Left lung (tissue), 4 donors: ENCODE measurements at regions not wholly inside any gene's neighbourhood (a gene's known extent, or its start where the extent isn't known, plus 50 kb on each side); places are given as distances from the start of the nearest gene placed in this dataset.

Source experiments
- ATAC-seq: fragments of 200-7000 bp; cut with Tn5 transposase; one replicate; pipeline ENCODE4 v1.9.1; 2020; ENCODE audit warnings: moderate library complexity
- DNase-seq, 4 donors: peaks; one replicate each; pipeline ENCODE4 v3.0.0-alpha.2; 2013 to 2020
- H3K27ac ChIP-seq, 2 donors: fragments of 200-600 bp; sonication (generic) in 1 of 2; one replicate each; pipeline versions ENCODE4 v1.5.0 to v1.8.0; 2020 to 2021
- H3K27me3 ChIP-seq, 2 donors: fragments of 200-600 bp; sonication (generic) in 1 of 2; one replicate each; pipeline versions ENCODE4 v1.5.0 to v1.8.0; 2020 to 2021
- H3K36me3 ChIP-seq, 2 donors: fragments of 200-600 bp; sonication (generic) in 1 of 2; one replicate each; pipeline versions ENCODE4 v1.5.0 to v1.8.0; 2020 to 2021
- H3K4me1 ChIP-seq, 2 donors: fragments of 200-600 bp; one replicate each; pipeline ENCODE4 v1.8.0; 2021
- H3K4me3 ChIP-seq, 2 donors: fragments of 200-600 bp; sonication (generic) in 1 of 2; one replicate each; pipeline versions ENCODE4 v1.5.0 to v1.8.0; 2020 to 2021; ENCODE audit warnings: mild to moderate bottlenecking in 1 of 2
- H3K9me3 ChIP-seq, 2 donors: fragments of 200-600 bp; sonication (generic) in 1 of 2; one replicate each; pipeline versions ENCODE4 v1.5.0 to v1.8.0; 2020 to 2021
- CTCF ChIP-seq, 2 donors: fragments of 200-600 bp; sonication (generic) in 1 of 2; IDR thresholded peaks; one replicate each; pipeline versions ENCODE4 v1.5.0 to v1.8.0; 2021; ENCODE audit warnings: antibody characterized with exemption in 2 of 2
- intact Hi-C, 2 donors: fragments of 100-400 bp; cut with DNase I; formaldehyde crosslinking; loops; one replicate each; pipeline versions ENCODE4 v1.11.2 to v1.14.2; 2022
- donor health status: DM: no; HTN: yes; CAD: no.
- donor health status: DM: no; HTN: no; CAD: no.

DNA sequence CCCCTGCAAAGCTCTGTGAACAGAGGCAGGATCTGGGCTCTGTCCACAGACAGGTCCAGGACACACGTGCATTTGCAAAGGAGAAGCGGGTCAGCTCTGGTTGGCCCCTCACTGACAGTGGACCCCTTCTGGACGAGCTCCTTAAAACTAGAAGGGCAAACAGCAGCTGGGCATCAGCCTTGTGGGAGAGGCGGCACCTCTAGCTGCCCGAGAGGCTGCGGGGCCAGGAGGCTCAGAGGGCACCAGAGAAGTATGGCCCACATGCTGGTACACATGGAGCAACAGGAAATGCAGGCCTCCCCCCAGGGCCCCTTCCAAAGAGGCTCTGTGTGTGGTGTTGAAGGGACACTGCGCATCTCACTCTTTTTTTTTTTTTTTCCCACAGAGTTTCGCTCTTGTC is 233.0 kb upstream of the TCERG1L start:
- TF ChIP-seq CTCF (IDR thresholded peaks at IDR 0.05), result no peak
- intact Hi-C loops, result no loop called here
- H3K27me3 ChIP-seq, result peaks cover 0 to 48% of the 10 kb centered on the region in 2 donors
- H3K9me3 ChIP-seq, result no peaks in the 10 kb centered on the region
- no peaks in the 10 kb centered on the region for H3K4me1 ChIP-seq
- H3K4me3 ChIP-seq, result no peak overlapping the region
- no peak overlapping the region for H3K27ac ChIP-seq
- DNase-seq, result no peak
- no peak for ATAC-seq
- no peaks in the 10 kb centered on the region for H3K36me3 ChIP-seq

- no peak for TF ChIP-seq CTCF (IDR thresholded peaks at IDR 0.05)
- ATAC-seq (peak; percentile 39), DNase-seq (no peak)
- Histone ChIP-seq H3K4me3 (no peak overlapping the region), H3K27ac (no peak overlapping the region), H3K9me3 (no peaks in the 10 kb centered on the region), H3K4me1 (no peaks in the 10 kb centered on the region), H3K36me3 (no peaks in the 10 kb centered on the region), H3K27me3 (peaks cover 0 to 42% of the 10 kb centered on the region in 2 donors)
- intact Hi-C loops, result no loop called here
Measured at GRCh38 chr10:131546086-131546810, 234.7 kb upstream of the TCERG1L start.

GRCh38 chr10:131547129-131547799 is 235.7 kb upstream of the TCERG1L start:
- no peak overlapping the region for H3K4me3 ChIP-seq
- no peaks in the 10 kb centered on the region for H3K36me3 ChIP-seq
- ATAC-seq (no peak), DNase-seq (no peak)
- peaks cover 0 to 42% of the 10 kb centered on the region in 2 donors for H3K27me3 ChIP-seq
- no peak overlapping the region for H3K27ac ChIP-seq
- no peaks in the 10 kb centered on the region for H3K9me3 ChIP-seq
- no peaks in the 10 kb centered on the region for H3K4me1 ChIP-seq
- intact Hi-C loops, result no loop called here
- no peak for TF ChIP-seq CTCF (IDR thresholded peaks at IDR 0.05)

GRCh38 chr10:131548176-131548575 is 236.7 kb upstream of the TCERG1L start:
- no peak for TF ChIP-seq CTCF (IDR thresholded peaks at IDR 0.05)
- intact Hi-C loops, result no loop called here
- peaks cover 0 to 34% of the 10 kb centered on the region in 2 donors for H3K27me3 ChIP-seq

DNA sequence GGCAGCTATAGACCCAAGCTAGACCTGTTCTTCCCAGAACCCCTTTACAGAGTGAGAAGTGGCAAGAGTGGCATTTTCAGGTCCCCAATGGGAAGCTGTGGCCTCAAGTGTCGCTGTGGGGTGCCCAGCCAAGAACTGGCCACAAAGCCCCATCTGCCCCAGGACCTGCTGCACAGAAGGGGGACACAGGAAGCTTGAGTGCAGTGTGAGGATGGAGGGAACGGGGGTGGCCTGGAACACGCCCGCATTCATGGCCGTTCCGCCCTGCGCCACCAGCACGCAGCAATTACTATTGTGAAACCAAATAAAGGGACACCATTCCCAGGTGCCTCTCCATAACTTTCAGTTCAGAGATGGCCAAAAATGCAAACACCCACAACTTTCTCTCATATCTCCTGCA is 237.6 kb upstream of the TCERG1L start:
- H3K4me3 ChIP-seq, result no peak overlapping the region
- H3K27ac ChIP-seq, result no peak overlapping the region
- no peak for ATAC-seq
- intact Hi-C loops, result no loop called here
- H3K36me3 ChIP-seq, result no peaks in the 10 kb centered on the region
- no peak for TF ChIP-seq CTCF (IDR thresholded peaks at IDR 0.05)
- peaks cover 0 to 26% of the 10 kb centered on the region in 2 donors for H3K27me3 ChIP-seq
- no peaks in the 10 kb centered on the region for H3K9me3 ChIP-seq
- H3K4me1 ChIP-seq, result no peaks in the 10 kb centered on the region
- no peak for DNase-seq

More at GRCh38 chr10:131548176-131548575, 236.7 kb upstream of the TCERG1L start:
- Histone ChIP-seq H3K4me3 (no peak overlapping the region), H3K9me3 (no peaks in the 10 kb centered on the region), H3K27ac (no peak overlapping the region), H3K4me1 (no peaks in the 10 kb centered on the region), H3K36me3 (no peaks in the 10 kb centered on the region)
- ATAC-seq, result no peak
- no peak for DNase-seq
